ENCODE measurements at regions not wholly inside any gene's neighbourhood (a gene's known extent, or its start where the extent isn't known, plus 50 kb on each side); places are given as distances from the start of the nearest gene placed in this dataset.

- Histone ChIP-seq H3K4me1 (replicated peaks in 1 of 2; ENCODE audit: control insufficient read depth in 2 of 2, insufficient read depth in 2 of 2, low read length in 2 of 2) (no peaks in the 10 kb centered on the region), H2AFZ (ENCODE audit: low read depth, low read length) (no peak overlapping the region), H4K20me1 (replicated peaks; ENCODE audit: control insufficient read depth, insufficient read depth, low read length) (no peaks in the 10 kb centered on the region), H3K36me3 (ENCODE audit: control insufficient read depth, insufficient read depth, low read length) (no peaks in the 10 kb centered on the region), H3K79me2 (ENCODE audit: control insufficient read depth, insufficient read depth, low read length) (no peaks in the 10 kb centered on the region), H3K27me3 (ENCODE audit: control insufficient read depth in 2 of 2, insufficient read depth in 2 of 2, low read length in 2 of 2) (peaks cover 0 to 7% of the 10 kb centered on the region in 2 experiments; a peak in 1 of 5 replicates), H3K27ac (ENCODE audit: extremely low read depth, low read depth, low read length) (no peak overlapping the region), H3K9me3 (replicated peaks; ENCODE audit: control insufficient read depth, insufficient read depth, low read depth, low read length) (no peaks in the 10 kb centered on the region), H3K9ac (ENCODE audit: insufficient read depth in 1 of 2, low read depth in 2 of 2, low read length in 2 of 2) (no peak overlapping the region), H3K9me1 (ENCODE audit: control insufficient read depth, insufficient read depth, low read length) (no peaks in the 10 kb centered on the region), H3K4me2 (ENCODE audit: insufficient read depth, low read length) (no peak overlapping the region), H3K4me3 (no peak overlapping the region)
- no peak for FAIRE-seq
- ChIA-PET CTCF (ENCODE audit: low intra/inter-chr PET ratio) (no interaction called here), POLR2A (no interaction called here)
- intact Hi-C loops (cut with micrococcal nuclease) (no loop called here), in situ Hi-C loops (cut with MboI) (no loop called here)
- ATAC-seq, result no peak
- no peak for DNase-seq (ENCODE audit: extremely low read depth in 1 of 4, low spot score in 3 of 4)
- no TSS peak for BruUV-seq (replicated peaks)
- whole genome bisulfite sequencing (ENCODE audit: insufficient coverage, low coverage, missing lambda C conversion rate), result 0% methylated on average over 3 of the region's 3 CpGs
- TF ChIP-seq ZNF23 (CRISPR knock-in tag; IDR thresholded peaks at IDR 0.05), result no peak
- no peak for TF ChIP-seq ZNF140 (CRISPR knock-in tag; IDR thresholded peaks at IDR 0.05)
- no peak for TF ChIP-seq KLF13 (tag; IDR thresholded peaks at IDR 0.05; ENCODE audit: borderline replicate concordance, low read depth)
- no peak for TF ChIP-seq MAZ (CRISPR knock-in tag; conservative IDR thresholded peaks at IDR 0.05 in 1 of 2, IDR thresholded peaks at IDR 0.05 in 1 of 2)
- TF ChIP-seq ZNF12 (CRISPR knock-in tag; IDR thresholded peaks at IDR 0.05), result no peak
- TF ChIP-seq XRCC3 (IDR thresholded peaks at IDR 0.05), result no peak
- TF ChIP-seq, protein P1, sequence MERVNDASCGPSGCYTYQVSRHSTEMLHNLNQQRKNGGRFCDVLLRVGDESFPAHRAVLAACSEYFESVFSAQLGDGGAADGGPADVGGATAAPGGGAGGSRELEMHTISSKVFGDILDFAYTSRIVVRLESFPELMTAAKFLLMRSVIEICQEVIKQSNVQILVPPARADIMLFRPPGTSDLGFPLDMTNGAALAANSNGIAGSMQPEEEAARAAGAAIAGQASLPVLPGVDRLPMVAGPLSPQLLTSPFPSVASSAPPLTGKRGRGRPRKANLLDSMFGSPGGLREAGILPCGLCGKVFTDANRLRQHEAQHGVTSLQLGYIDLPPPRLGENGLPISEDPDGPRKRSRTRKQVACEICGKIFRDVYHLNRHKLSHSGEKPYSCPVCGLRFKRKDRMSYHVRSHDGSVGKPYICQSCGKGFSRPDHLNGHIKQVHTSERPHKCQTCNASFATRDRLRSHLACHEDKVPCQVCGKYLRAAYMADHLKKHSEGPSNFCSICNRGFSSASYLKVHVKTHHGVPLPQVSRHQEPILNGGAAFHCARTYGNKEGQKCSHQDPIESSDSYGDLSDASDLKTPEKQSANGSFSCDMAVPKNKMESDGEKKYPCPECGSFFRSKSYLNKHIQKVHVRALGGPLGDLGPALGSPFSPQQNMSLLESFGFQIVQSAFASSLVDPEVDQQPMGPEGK (CRISPR knock-in tag; IDR thresholded peaks at IDR 0.05; ENCODE audit: borderline replicate concordance), result no peak
- TF ChIP-seq ZNF280A (IDR thresholded peaks at IDR 0.05; ENCODE audit: low read depth, partially characterized antibody), result no peak
- TF ChIP-seq SPI1 (IDR thresholded peaks at IDR 0.05; ENCODE audit: borderline replicate concordance, low read depth, low read length), result no peak
- no peak for TF ChIP-seq GATAD2B (IDR thresholded peaks at IDR 0.05; ENCODE audit: borderline replicate concordance)
- TF ChIP-seq TEAD4 (IDR thresholded peaks at IDR 0.05; ENCODE audit: low read length), result no peak
- TF ChIP-seq TEAD4 (CRISPR knock-in tag; IDR thresholded peaks at IDR 0.05; ENCODE audit: borderline replicate concordance), result no peak
- no peak for TF ChIP-seq POLR2G (IDR thresholded peaks at IDR 0.05; ENCODE audit: low read depth, low read length)
Measured at GRCh38 chr11:19574916-19575315, 137.7 kb upstream of the NAV2 start.
